ENCODE measurements at regions not wholly inside any gene's neighbourhood (a gene's known extent, or its start where the extent isn't known, plus 50 kb on each side); places are given as distances from the start of the nearest gene placed in this dataset.

GRCh38 chr10:21249435-21249834 is 276.0 kb downstream of the SKIDA1 start:
- DNase-seq: no peak

DNA sequence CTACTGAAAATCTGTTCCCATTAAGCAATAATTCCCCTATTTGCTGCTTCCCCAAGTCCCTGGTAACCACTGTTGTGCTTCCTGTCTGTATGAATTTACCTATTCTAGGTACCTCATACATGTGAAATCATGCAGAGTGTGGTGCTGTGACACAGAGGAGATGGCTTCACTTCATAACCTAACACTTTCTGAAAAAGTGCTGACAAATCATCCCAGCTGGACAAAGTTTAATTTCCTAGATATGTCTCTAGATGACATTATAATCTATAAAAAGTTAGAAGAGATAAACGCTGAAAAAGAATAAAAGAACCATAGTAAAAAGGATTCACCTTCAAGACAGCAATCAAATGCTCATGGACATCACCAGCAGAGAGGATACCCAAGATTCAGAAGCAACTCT is 277.9 kb downstream of the SKIDA1 start:
- DNase-seq: no peak

- no peak for DNase-seq
Observed at GRCh38 chr10:21246178-21246577, 279.3 kb downstream of the SKIDA1 start.

GRCh38 chr10:21243748-21244257 is 281.7 kb downstream of the SKIDA1 start:
- no peak for DNase-seq

DNA sequence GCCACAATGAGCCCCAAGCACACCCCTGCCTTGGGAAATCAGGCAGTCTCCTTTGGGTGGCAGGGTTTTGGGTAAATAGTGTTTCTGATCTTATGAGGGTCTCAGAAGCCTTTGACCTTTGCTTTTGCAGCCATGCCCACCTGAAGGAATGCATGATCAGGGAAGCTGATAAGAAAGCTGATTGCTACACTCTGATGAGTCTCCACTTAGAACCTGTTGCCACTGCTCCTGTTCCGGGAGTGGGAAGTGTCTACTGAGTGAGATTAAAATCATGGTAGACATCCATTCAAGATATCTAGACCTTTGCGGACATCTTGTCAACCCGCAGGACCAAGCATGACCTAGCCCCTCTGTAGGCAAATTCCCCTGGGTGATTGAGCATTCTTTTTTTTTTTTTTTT is 282.6 kb downstream of the SKIDA1 start:
- no peak for DNase-seq

DNA sequence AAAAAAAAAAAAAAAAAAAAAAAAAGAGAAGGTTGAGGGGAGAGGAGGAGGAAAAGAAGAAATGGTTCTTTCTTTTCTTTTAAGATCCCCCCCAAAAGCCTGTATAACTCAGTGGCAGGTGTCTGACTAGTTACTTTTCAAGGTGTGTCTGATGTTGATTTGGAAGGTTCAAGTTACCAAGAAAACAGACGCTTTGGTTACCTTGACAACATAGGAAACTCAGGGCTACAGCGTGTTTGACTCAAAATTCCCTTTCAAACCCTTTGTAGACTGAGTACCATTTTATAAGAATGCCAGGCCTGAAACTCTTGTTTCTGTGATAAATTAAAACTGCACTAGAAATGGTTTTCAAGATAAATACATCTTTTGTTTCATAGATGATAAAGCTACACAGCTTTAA is 286.8 kb downstream of the SKIDA1 start:
- DNase-seq: no peak

DNA sequence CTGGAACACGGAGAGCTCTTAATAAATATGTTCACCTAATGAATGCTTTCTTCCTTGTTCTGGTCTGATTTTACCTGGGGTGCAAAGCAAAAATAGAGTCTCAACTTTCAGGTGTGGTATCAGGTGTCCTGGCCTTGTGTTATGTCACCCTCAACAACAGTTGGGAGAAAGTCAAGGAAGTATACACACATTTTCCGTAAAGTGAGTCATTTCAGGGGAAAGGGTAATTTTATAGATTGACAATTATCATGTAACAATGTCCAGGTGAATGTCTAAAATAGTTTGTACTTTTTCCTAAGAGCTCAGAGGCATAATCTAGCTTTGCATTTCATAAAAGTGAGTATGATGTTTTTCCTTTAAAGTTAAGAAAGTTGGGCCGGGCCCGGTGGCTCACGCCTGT is 287.4 kb downstream of the SKIDA1 start:
- no peak for DNase-seq

DNA sequence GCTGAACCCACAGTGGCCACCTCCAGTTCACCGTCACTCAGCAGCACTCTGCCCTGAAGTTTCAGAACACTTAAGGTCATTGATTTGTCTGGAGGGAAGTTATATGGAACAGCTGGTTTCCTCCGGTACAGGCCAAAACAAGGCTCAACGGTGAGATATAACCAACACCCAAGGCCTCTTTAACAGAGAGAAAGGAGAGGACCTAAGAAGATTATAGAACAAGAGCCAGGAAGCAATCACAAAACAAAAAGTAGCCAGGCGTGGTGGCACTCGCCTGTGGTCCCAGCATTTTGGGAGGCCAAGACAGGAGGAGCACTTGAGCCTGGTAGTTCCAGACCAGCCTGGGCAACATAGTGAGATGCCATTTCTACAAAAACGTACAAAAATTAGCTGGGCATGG is 290.7 kb downstream of the SKIDA1 start:
- no peak for DNase-seq

DNA sequence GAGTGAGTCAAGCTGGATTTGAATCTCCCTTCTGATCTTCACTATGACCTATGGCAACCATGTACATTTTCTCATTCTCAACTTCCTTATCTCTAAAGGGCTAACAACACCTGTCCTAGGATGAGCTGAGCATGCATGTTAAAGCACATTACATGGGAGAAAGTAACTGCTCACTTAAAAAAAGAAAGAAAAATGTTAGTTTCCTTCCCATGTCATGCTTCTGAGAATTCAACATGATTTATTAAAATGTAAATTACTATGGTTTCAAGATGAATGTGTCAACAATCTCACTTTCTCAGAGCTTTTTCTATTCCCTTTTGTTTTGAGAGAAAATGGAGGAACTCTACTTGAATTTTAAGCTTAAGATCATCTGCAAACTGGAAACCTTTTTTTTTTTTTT is 295.3 kb downstream of the SKIDA1 start:
- no peak for DNase-seq

- DNase-seq: no peak
Observed at GRCh38 chr10:21217748-21218367, 307.6 kb downstream of the SKIDA1 start.

DNA sequence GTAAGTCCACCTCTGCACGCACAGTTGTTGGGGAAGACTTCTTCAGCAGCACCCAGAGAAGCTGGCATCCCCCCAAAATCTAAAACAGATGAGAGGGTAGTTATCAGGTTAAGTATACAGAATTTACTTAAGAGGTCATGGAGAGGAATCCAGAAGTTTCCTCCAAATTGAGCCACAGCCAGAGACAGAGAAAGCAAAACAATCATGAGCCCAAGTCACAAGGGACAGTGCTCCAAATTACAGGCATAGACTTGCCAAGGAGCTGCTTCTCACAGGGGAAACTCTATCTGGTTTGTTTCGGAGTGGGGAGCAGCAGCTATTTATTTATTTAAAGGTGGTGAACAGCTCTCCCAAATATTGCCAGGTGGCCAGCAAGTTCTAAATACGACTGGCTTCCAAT is 308.4 kb downstream of the SKIDA1 start:
- no peak for DNase-seq

DNA sequence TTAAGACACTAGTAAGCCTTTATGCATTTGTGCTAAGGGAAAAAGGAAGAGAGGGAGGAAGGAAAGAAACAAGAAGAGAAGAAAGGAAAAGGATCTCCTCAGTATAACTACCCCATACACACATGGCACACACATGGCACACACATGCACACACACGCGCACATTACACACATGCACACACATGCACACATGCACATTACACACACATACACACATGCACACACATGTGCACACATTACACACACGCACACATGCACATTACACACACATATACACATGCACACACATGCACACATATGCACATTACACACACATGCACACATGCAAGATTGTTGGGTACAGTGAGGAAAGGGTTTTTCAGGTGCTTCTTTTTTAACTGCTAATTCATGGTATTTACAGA is 311.2 kb downstream of the SKIDA1 start:
- no peak for DNase-seq

DNA sequence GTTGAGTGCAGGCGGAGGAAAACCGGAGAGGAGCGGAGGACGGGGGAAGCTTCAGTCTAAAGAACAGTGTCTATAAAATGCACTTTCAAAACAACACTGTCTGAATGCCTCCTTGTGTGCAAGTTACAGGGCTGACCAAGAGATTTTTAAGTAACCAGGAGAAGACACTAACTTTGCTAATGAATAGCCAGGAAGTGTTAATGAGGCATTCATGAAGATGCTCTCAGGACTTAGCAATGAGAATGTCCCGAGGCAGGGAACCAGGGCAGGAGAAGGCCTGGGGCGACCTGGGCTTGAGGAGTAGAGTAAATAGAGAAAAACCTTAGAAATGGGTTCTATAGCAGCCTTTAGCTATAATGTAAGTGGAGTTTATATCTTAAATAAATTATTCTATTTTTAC is 312.1 kb downstream of the SKIDA1 start:
- DNase-seq: no peak

- DNase-seq: no peak
Observed at GRCh38 chr10:21212912-21213311, 312.6 kb downstream of the SKIDA1 start.

DNA sequence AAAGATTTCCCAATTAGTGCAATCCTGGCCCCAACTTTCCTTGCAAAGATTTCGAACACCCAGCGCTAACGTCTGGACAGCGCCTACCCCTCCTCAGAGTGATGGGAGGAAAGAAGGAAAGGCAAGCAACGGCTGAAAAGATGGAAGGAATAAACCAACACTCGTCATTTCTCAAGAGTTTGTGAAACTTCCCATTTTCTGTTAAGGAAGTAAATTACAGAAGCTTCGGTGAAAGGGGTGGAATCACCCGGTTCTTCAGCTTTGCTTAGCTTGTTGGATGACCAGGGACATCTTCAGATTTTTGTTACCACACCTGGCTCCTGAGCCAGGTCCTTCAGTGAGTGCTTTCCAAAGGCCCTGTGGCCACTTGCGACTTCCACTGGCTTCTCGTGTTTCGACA is 313.1 kb downstream of the SKIDA1 start:
- no peak for DNase-seq

GRCh38 chr10:21209495-21209894 is 312.4 kb upstream of the NEBL start:
- no peak for DNase-seq

GRCh38 chr10:21208666-21209316 is 311.7 kb upstream of the NEBL start:
- DNase-seq: no peak

- DNase-seq: no peak
Observed at GRCh38 chr10:21207852-21208646, 310.9 kb upstream of the NEBL start.

DNA sequence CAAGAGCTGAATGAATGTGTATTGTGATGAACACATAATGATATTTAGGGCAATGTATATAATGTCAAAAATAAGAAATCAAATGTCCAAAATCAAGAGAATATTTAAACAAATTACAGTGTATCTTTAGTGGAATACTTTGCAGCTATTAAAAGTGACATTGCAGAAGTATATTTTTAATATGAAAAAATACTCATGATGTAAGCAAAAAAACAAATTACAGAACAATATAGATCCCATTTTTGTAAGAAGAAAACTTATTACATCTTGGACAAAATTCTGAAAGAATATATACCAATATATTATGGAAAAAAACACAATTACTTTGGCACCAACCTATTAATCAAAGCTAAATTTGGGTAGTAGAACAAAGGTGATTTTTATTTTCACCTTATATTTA is 308.2 kb upstream of the NEBL start:
- DNase-seq: no peak

- no peak for DNase-seq
Observed at GRCh38 chr10:21203473-21204107, 306.5 kb upstream of the NEBL start.

GRCh38 chr10:21202776-21203462 is 305.8 kb upstream of the NEBL start:
- DNase-seq: no peak

GRCh38 chr10:21199501-21199900 is 302.4 kb upstream of the NEBL start:
- no peak for DNase-seq

DNA sequence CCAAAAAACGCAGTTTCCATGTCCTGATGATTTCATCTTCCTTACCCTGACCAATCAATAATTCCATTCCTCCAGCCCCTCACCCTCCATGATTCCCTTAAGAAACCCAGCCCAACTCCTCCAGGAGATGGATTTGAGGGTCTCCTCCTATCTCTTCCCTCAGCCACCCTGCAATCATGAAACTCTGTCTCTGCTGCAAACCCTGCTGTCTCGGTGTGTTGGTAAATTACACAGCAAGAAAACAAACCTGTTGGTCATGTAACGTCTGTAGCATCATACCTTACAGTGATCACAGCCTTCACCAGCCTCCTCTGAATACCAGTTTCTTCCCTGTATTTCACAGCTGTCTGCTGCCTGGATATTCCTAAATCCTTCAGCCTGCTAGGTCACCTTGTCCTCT is 300.7 kb upstream of the NEBL start:
- DNase-seq: no peak

Data from right forelimb (tissue), 1 donor.